Activated T-cell treated with anti-CD3 and anti-CD28 coated beads, Interleukin-2, amount 50 U/mL, for 4 hours (primary cell): ENCODE measurements at regions not wholly inside any gene's neighbourhood (a gene's known extent, or its start where the extent isn't known, plus 50 kb on each side); places are given as distances from the start of the nearest gene placed in this dataset.
A peak's percentile ranks its signal among the peaks of the same experiment; 100 is the strongest.
"Not testable (repeated sequence)": the region's sequence is repeated elsewhere in the genome, so short reads cannot be mapped to it uniquely, and the experiment has no call there.

Source experiments
- ATAC-seq, 2 donors: fragments of 200-7000 bp; cut with Tn5 transposase; one replicate each; pipeline ENCODE4 v1.10.0; 2021
- DNase-seq: peaks from one replicate; pipeline ENCODE4 v3.0.0-alpha.2; 2020
- H3K27me3 Mint-ChIP-seq: one replicate; pipeline ENCODE4 v1.8.0; 2021; ENCODE audit warnings: low read depth, mixed read lengths
- H3K36me3 Mint-ChIP-seq: one replicate; pipeline ENCODE4 v1.8.0; 2022; ENCODE audit warnings: mixed read lengths; ENCODE audit not compliant: insufficient read depth
- H3K4me1 Mint-ChIP-seq: one replicate; pipeline ENCODE4 v1.8.0; 2021; ENCODE audit warnings: low read depth, mixed read lengths
- H3K4me3 Mint-ChIP-seq: one replicate; pipeline ENCODE4 v1.8.0; 2021; ENCODE audit warnings: mild to moderate bottlenecking, moderate library complexity, mixed read lengths
- H3K9me3 Mint-ChIP-seq: one replicate; pipeline ENCODE4 v1.8.0; 2021; ENCODE audit warnings: mixed read lengths

- H3K36me3 Mint-ChIP-seq, ATAC-seq, H3K4me3 Mint-ChIP-seq, H3K27me3 Mint-ChIP-seq, H3K4me1 Mint-ChIP-seq, H3K9me3 Mint-ChIP-seq, DNase-seq: not testable (repeated sequence)
Observed at GRCh38 chr15:21174761-21175160, 265.5 kb downstream of the POTEB3 start.

- H3K9me3 Mint-ChIP-seq, H3K4me3 Mint-ChIP-seq, ATAC-seq, DNase-seq, H3K27me3 Mint-ChIP-seq, H3K36me3 Mint-ChIP-seq, H3K4me1 Mint-ChIP-seq: not testable (repeated sequence)
Observed at GRCh38 chr15:21151203-21151966, 285.3 kb upstream of the POTEB2 start.

GRCh38 chr15:21148136-21148535 is 282.0 kb upstream of the POTEB2 start:
- ATAC-seq, H3K36me3 Mint-ChIP-seq, H3K4me3 Mint-ChIP-seq, H3K27me3 Mint-ChIP-seq, H3K9me3 Mint-ChIP-seq, H3K4me1 Mint-ChIP-seq, DNase-seq: not testable (repeated sequence)

- not testable (repeated sequence) for H3K4me3 Mint-ChIP-seq, ATAC-seq, H3K4me1 Mint-ChIP-seq, H3K36me3 Mint-ChIP-seq, DNase-seq, H3K9me3 Mint-ChIP-seq, H3K27me3 Mint-ChIP-seq
Observed at GRCh38 chr15:21133893-21134292, 267.8 kb upstream of the POTEB2 start.

GRCh38 chr15:21112271-21113053 is 246.3 kb upstream of the POTEB2 start:
- not testable (repeated sequence) for ATAC-seq, H3K4me1 Mint-ChIP-seq, H3K36me3 Mint-ChIP-seq, H3K27me3 Mint-ChIP-seq, H3K4me3 Mint-ChIP-seq, H3K9me3 Mint-ChIP-seq
- DNase-seq, result peak; percentile 4

GRCh38 chr15:21111861-21112260 is 245.7 kb upstream of the POTEB2 start:
- not testable (repeated sequence) for H3K36me3 Mint-ChIP-seq, H3K4me3 Mint-ChIP-seq, H3K27me3 Mint-ChIP-seq, H3K9me3 Mint-ChIP-seq, ATAC-seq, H3K4me1 Mint-ChIP-seq
- peak; percentile 15 for DNase-seq

- H3K36me3 Mint-ChIP-seq, ATAC-seq, H3K4me3 Mint-ChIP-seq, H3K27me3 Mint-ChIP-seq, H3K4me1 Mint-ChIP-seq, H3K9me3 Mint-ChIP-seq, DNase-seq: not testable (repeated sequence)
Observed at GRCh38 chr15:21111172-21111571, 245.1 kb upstream of the POTEB2 start.

- H3K27me3 Mint-ChIP-seq, H3K4me3 Mint-ChIP-seq, H3K4me1 Mint-ChIP-seq, ATAC-seq, H3K36me3 Mint-ChIP-seq, H3K9me3 Mint-ChIP-seq: not testable (repeated sequence)
- DNase-seq, result peak; percentile 25
Observed at GRCh38 chr15:21110187-21110804, 244.2 kb upstream of the POTEB2 start.

- DNase-seq, H3K4me1 Mint-ChIP-seq, H3K9me3 Mint-ChIP-seq, H3K36me3 Mint-ChIP-seq, H3K27me3 Mint-ChIP-seq, H3K4me3 Mint-ChIP-seq, ATAC-seq: not testable (repeated sequence)
Observed at GRCh38 chr15:21108384-21108783, 242.3 kb upstream of the POTEB2 start.

- H3K36me3 Mint-ChIP-seq, DNase-seq, H3K9me3 Mint-ChIP-seq, H3K4me3 Mint-ChIP-seq, H3K27me3 Mint-ChIP-seq, ATAC-seq, H3K4me1 Mint-ChIP-seq: not testable (repeated sequence)
Observed at GRCh38 chr15:21107399-21108381, 241.6 kb upstream of the POTEB2 start.

- H3K4me1 Mint-ChIP-seq, DNase-seq, ATAC-seq, H3K36me3 Mint-ChIP-seq, H3K4me3 Mint-ChIP-seq, H3K27me3 Mint-ChIP-seq, H3K9me3 Mint-ChIP-seq: not testable (repeated sequence)
Observed at GRCh38 chr15:21096599-21096998, 230.5 kb upstream of the POTEB2 start.

GRCh38 chr15:21079544-21079943 is 213.4 kb upstream of the POTEB2 start:
- not testable (repeated sequence) for H3K4me1 Mint-ChIP-seq, ATAC-seq, H3K27me3 Mint-ChIP-seq, H3K9me3 Mint-ChIP-seq, H3K4me3 Mint-ChIP-seq, H3K36me3 Mint-ChIP-seq, DNase-seq

GRCh38 chr15:21068917-21069316 is 202.8 kb upstream of the POTEB2 start:
- H3K4me1 Mint-ChIP-seq, H3K36me3 Mint-ChIP-seq, H3K4me3 Mint-ChIP-seq, ATAC-seq, H3K27me3 Mint-ChIP-seq, DNase-seq, H3K9me3 Mint-ChIP-seq: not testable (repeated sequence)

GRCh38 chr15:21063512-21063911 is 197.4 kb upstream of the POTEB2 start:
- H3K4me3 Mint-ChIP-seq, H3K36me3 Mint-ChIP-seq, H3K9me3 Mint-ChIP-seq, H3K4me1 Mint-ChIP-seq, ATAC-seq, H3K27me3 Mint-ChIP-seq, DNase-seq: not testable (repeated sequence)
